Natural killer cell (primary cell): ENCODE measurements at regions not wholly inside any gene's neighbourhood (a gene's known extent, or its start where the extent isn't known, plus 50 kb on each side); places are given as distances from the start of the nearest gene placed in this dataset.

Source experiments
- ATAC-seq, 3 donors: fragments of 150-1000 bp in 2 of 3; fragments of 200-7000 bp in 1 of 3; cut with Tn5 transposase; 1 replicate in 1 of 3; 2 replicates in 2 of 3; pipeline ENCODE4 v1.10.0; 2021; ENCODE audit warnings: mild to moderate bottlenecking in 2 of 3, moderate library complexity in 2 of 3
- DNase-seq, 2 donors: peaks; one replicate each; pipeline versions ENCODE4 v3.0.0 to v3.0.0-alpha.2; 2013 to 2021; ENCODE audit warnings: mixed read lengths in 1 of 2
- H3K27ac ChIP-seq: one replicate; pipeline ENCODE4 v1.5.1; 2013; ENCODE audit warnings: mild to moderate bottlenecking, low read length
- H3K27me3 ChIP-seq: one replicate; pipeline ENCODE4 v1.6.1; 2013; ENCODE audit warnings: low read length; ENCODE audit not compliant: control insufficient read depth, insufficient read depth
- H3K36me3 ChIP-seq: one replicate; pipeline ENCODE4 v1.6.1; 2013; ENCODE audit warnings: low read length; ENCODE audit not compliant: control insufficient read depth, insufficient read depth
- H3K4me1 ChIP-seq: one replicate; pipeline ENCODE4 v1.6.1; 2013; ENCODE audit warnings: low read length; ENCODE audit not compliant: control insufficient read depth, insufficient read depth
- H3K4me3 ChIP-seq: one replicate; pipeline ENCODE4 v1.5.1; 2013; ENCODE audit warnings: low read length
- H3K9me3 ChIP-seq: one replicate; pipeline ENCODE4 v1.6.1; 2013; ENCODE audit warnings: low read length; ENCODE audit not compliant: control insufficient read depth, insufficient read depth
- H3K27ac Mint-ChIP-seq, 2 donors: one replicate each; pipeline ENCODE4 v1.8.0; 2022; ENCODE audit warnings: mild to moderate bottlenecking in 2 of 2, mixed read lengths in 2 of 2, moderate library complexity in 1 of 2
- H3K27me3 Mint-ChIP-seq, 2 donors: one replicate each; pipeline ENCODE4 v1.8.0; 2022; ENCODE audit warnings: low read depth in 2 of 2, mixed read lengths in 2 of 2
- H3K36me3 Mint-ChIP-seq: one replicate; pipeline ENCODE4 v1.8.0; 2022; ENCODE audit warnings: mixed read lengths
- H3K4me1 Mint-ChIP-seq, 2 donors: one replicate each; pipeline ENCODE4 v1.8.0; 2022; ENCODE audit warnings: mixed read lengths in 2 of 2
- H3K4me3 Mint-ChIP-seq: one replicate; pipeline ENCODE4 v1.8.0; 2022; ENCODE audit warnings: mild to moderate bottlenecking, moderate library complexity, mixed read lengths
- H3K9me3 Mint-ChIP-seq, 2 donors: one replicate each; pipeline ENCODE4 v1.8.0; 2022; ENCODE audit warnings: mixed read lengths in 2 of 2
- WGBS: methylation state at CpG from one replicate; pipeline ENCODE4 v1.1.7; 2013; ENCODE audit warnings: missing lambda C conversion rate; ENCODE audit not compliant: insufficient coverage; 5-methylcytosine and 5-hydroxymethylcytosine counted together
- intact Hi-C: fragments of 100-400 bp; cut with micrococcal nuclease; formaldehyde crosslinking; loops from one replicate; pipeline ENCODE4 v1.14.2; 2022
- TF ChIP-seq, protein P1 (sequence below): fragments of 200-600 bp; IDR thresholded peaks from one replicate; pipeline ENCODE4 v1.8.0; 2022; ENCODE audit warnings: antibody characterized with exemption

GRCh38 chr6:193773-194310, 98.4 kb upstream of the DUSP22 start:
- Mint-ChIP-seq H3K4me1 (peaks cover 17 to 35% of the 10 kb centered on the region in 2 donors), H3K4me3 (peak overlapping the region; percentile 21), H3K9me3 (no peaks in the 10 kb centered on the region), H3K36me3 (no peaks in the 10 kb centered on the region), H3K27ac (peak overlapping the region; percentile 72 to 82), H3K27me3 (no peaks in the 10 kb centered on the region)
- ATAC-seq = peak; percentile 86 to 89 (median 86)
- H3K4me1 ChIP-seq = peaks cover 25% of the 10 kb centered on the region
- TF ChIP-seq, protein P1, sequence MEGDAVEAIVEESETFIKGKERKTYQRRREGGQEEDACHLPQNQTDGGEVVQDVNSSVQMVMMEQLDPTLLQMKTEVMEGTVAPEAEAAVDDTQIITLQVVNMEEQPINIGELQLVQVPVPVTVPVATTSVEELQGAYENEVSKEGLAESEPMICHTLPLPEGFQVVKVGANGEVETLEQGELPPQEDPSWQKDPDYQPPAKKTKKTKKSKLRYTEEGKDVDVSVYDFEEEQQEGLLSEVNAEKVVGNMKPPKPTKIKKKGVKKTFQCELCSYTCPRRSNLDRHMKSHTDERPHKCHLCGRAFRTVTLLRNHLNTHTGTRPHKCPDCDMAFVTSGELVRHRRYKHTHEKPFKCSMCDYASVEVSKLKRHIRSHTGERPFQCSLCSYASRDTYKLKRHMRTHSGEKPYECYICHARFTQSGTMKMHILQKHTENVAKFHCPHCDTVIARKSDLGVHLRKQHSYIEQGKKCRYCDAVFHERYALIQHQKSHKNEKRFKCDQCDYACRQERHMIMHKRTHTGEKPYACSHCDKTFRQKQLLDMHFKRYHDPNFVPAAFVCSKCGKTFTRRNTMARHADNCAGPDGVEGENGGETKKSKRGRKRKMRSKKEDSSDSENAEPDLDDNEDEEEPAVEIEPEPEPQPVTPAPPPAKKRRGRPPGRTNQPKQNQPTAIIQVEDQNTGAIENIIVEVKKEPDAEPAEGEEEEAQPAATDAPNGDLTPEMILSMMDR = no peak
- no peak overlapping the region for H3K4me3 ChIP-seq
- H3K9me3 ChIP-seq = no peaks in the 10 kb centered on the region
- H3K27ac ChIP-seq = peak overlapping the region; percentile 37
- no peaks in the 10 kb centered on the region for H3K36me3 ChIP-seq
- WGBS = 7% methylated on average over 6 of the region's 7 CpGs
- no peaks in the 10 kb centered on the region for H3K27me3 ChIP-seq
- intact Hi-C loops = loop anchor here (5.0 kb wide), 1 partner anchor 98 kb away; the partner anchor contains the start of gene DUSP22
- peak in 1 of 2 donors; percentile 73 for DNase-seq

- H3K4me3 ChIP-seq = no peak overlapping the region
- 36% methylated on average over 2 of the region's 3 CpGs for WGBS
- no peak overlapping the region for H3K4me3 Mint-ChIP-seq
Measured at GRCh38 chr6:195861-196360, 96.4 kb upstream of the DUSP22 start.

DNA sequence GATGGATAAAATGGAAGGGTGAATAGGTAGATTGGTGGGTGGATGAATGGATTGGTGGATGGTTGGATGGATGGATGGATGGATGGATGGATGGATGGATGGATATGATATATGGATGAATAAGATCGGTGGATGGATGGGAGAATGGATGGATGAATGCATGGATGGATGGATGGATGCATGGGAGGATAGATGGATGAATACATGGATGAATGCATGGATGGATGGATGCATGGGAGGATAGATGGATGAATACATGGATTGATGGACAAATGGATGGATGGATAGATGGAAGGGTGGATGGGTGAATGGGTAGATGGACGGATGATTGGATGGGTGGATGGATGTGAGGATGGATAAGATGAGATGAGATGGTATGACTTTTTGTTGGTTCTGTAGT, 95.7 kb upstream of the DUSP22 start:
- Histone ChIP-seq H3K36me3 (no peaks in the 10 kb centered on the region), H3K4me1 (peaks cover 18% of the 10 kb centered on the region), H3K9me3 (no peaks in the 10 kb centered on the region), H3K27ac (no peak overlapping the region), H3K4me3 (no peak overlapping the region), H3K27me3 (no peaks in the 10 kb centered on the region)
- 99% methylated on average over 2 of the region's 2 CpGs for WGBS
- Mint-ChIP-seq H3K9me3 (no peaks in the 10 kb centered on the region), H3K4me1 (peaks cover 17 to 21% of the 10 kb centered on the region in 2 donors), H3K4me3 (no peak overlapping the region), H3K36me3 (no peaks in the 10 kb centered on the region), H3K27me3 (peaks cover 0 to 2% of the 10 kb centered on the region in 2 donors), H3K27ac (no peak overlapping the region)
- no peak for ATAC-seq
- TF ChIP-seq, protein P1 = no peak
- DNase-seq = no peak
- intact Hi-C loops = no loop called here

More at GRCh38 chr6:195861-196360, 96.4 kb upstream of the DUSP22 start:
- no peak overlapping the region for H3K27ac ChIP-seq
- Mint-ChIP-seq H3K27me3 (peaks cover 0 to 2% of the 10 kb centered on the region in 2 donors), H3K36me3 (no peaks in the 10 kb centered on the region), H3K4me1 (peaks cover 17 to 21% of the 10 kb centered on the region in 2 donors), H3K27ac (no peak overlapping the region), H3K9me3 (no peaks in the 10 kb centered on the region)
- peaks cover 18% of the 10 kb centered on the region for H3K4me1 ChIP-seq
- H3K27me3 ChIP-seq = no peaks in the 10 kb centered on the region
- intact Hi-C loops = no loop called here
- no peaks in the 10 kb centered on the region for H3K9me3 ChIP-seq
- DNase-seq (peak in 1 of 2 donors; percentile 72), ATAC-seq (no peak)
- H3K36me3 ChIP-seq = no peaks in the 10 kb centered on the region
- TF ChIP-seq, protein P1 = no peak

GRCh38 chr6:203661-204060, 88.6 kb upstream of the DUSP22 start:
- no peaks in the 10 kb centered on the region for H3K9me3 Mint-ChIP-seq
- no peak for ATAC-seq
- 88% methylated on average over 9 of the region's 9 CpGs for WGBS
- intact Hi-C loops = no loop called here
- no peak overlapping the region for H3K4me3 ChIP-seq
- peaks cover 0 to 2% of the 10 kb centered on the region in 2 donors for H3K27me3 Mint-ChIP-seq
- no peaks in the 10 kb centered on the region for H3K9me3 ChIP-seq
- no peaks in the 10 kb centered on the region for H3K27me3 ChIP-seq
- no peak for DNase-seq
- no peaks in the 10 kb centered on the region for H3K4me1 Mint-ChIP-seq
- H3K36me3 Mint-ChIP-seq = no peaks in the 10 kb centered on the region
- no peak overlapping the region for H3K27ac Mint-ChIP-seq
- no peaks in the 10 kb centered on the region for H3K4me1 ChIP-seq
- TF ChIP-seq, protein P1 = no peak
- H3K27ac ChIP-seq = no peak overlapping the region
- H3K4me3 Mint-ChIP-seq = no peak overlapping the region
- H3K36me3 ChIP-seq = no peaks in the 10 kb centered on the region
